Skeletal muscle cell (primary cell): ENCODE measurements at regions not wholly inside any gene's neighbourhood (a gene's known extent, or its start where the extent isn't known, plus 50 kb on each side); places are given as distances from the start of the nearest gene placed in this dataset.
"Not testable (repeated sequence)": the region's sequence is repeated elsewhere in the genome, so short reads cannot be mapped to it uniquely, and the experiment has no call there.

ENCODE experiments used
- DNase-seq: peaks from one replicate; pipeline ENCODE4 v3.0.0-alpha.2; 2010; ENCODE audit warnings: low read depth
- H3K4me3 ChIP-seq: 2 replicates; pipeline ENCODE4 v1.5.1; 2011; ENCODE audit warnings: low read depth, mild to moderate bottlenecking, control low read depth, low read length, moderate library complexity

DNA sequence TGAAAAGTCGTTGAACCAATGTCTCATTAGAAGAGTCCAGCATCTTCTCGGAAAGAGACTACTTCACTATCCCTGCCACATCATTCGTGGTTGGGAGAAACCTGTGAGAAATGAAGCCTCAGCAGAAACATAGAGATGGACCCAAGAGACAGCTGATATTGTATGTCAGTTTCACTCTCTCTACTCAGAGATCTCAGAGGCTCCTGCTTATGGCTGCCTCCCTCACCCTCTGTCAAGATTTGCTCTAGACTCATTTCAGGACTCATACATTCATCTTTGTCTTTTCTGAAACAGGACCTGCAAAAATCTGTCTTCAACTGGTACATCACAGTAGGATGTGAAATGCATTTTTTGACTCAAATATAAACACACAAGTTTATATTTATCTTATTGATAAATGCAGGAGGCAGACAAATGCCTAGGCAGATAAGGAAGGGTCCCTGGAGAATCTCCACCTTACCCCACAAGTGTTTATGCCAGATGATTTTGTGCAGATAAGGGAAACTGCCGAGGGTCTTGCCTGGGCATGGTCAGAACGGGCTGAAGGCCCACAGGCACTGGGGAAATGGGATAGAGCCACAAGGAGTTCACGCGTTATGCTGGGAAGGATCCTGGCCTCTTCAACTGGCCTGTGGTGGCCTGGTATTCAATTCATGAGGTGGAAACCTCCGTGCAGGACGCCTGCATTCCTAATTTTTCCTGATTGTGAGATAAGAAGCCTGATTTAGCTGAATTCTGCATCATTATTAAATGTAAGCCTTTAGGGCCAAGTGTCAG is 1834.0 kb upstream of the PCDH20 start:
- no peak for DNase-seq
- no peak overlapping the region for H3K4me3 ChIP-seq

- not testable (repeated sequence) for DNase-seq, H3K4me3 ChIP-seq
Measured at GRCh38 chr13:63236667-63237396, 1821.2 kb upstream of the PCDH20 start.

DNA sequence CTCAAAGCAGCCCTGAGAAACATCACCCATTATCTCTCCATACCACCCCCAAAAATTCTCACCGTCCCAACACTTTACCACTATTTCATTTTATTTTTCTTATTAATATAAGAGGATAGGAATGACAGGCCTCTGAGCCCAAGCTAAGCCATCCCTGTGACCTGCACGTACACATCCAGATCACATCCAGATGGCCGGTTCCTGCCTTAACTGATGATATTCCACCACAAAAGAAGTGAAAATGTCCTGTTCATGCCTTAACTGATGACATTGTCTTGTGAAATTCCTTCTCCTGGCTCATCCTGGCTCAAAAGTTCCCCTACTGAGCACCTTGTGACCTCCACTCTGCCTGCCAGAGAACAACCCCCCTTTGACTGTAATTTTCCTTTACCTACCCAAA is 1802.9 kb upstream of the PCDH20 start:
- DNase-seq, H3K4me3 ChIP-seq: not testable (repeated sequence)

DNA sequence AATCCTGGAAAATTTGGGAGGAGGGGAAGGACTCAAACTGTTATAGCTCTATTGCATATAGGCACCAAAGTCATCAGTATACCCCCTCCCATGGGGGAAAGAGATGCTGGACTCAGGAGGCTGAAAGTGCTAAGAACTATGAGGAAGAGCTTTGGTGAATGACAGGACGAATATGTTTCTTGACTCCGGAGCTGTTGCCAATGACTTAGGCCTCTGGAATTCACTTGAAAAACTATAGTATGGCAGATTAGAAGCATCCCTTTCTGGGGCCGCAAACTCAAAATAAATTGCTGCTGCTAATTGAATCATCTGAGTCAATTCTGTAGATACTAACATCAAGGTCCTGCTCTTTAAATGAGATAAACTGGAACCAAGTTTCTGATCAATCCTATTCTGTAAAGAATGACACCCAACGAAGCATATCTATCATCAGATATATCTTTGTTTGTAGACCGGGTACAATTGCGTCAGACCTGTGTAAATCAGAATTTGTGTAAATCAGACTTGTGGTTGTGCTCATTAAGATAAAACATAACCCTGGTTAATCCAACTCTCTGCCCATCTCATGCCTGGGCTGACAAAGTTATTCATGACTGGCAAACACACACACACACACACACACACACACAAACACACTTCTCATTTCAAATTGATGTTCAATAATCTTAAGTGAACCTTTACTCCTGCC is 1793.8 kb upstream of the PCDH20 start:
- no peak for DNase-seq
- H3K4me3 ChIP-seq: no peak overlapping the region

DNA sequence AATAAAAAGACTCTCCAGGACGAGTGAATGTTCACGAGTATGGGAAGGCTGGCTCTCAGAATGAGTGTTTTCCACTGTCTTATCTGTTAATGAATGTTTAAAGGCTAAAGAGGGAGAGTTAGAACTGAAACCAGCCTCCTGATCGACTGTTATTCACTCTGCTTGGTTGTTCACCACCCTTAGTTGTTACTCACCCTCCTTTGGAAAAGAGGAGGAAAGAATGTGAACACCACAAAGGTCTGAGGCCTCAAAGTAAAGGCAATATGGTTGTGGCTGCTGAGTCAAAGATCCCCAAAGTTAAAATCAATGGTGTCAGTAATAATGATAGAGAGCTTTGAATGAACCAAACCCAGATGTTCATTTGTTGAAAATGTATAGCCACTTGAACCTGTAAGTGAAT is 1793.2 kb upstream of the PCDH20 start:
- no peak for DNase-seq
- H3K4me3 ChIP-seq: no peak overlapping the region

DNA sequence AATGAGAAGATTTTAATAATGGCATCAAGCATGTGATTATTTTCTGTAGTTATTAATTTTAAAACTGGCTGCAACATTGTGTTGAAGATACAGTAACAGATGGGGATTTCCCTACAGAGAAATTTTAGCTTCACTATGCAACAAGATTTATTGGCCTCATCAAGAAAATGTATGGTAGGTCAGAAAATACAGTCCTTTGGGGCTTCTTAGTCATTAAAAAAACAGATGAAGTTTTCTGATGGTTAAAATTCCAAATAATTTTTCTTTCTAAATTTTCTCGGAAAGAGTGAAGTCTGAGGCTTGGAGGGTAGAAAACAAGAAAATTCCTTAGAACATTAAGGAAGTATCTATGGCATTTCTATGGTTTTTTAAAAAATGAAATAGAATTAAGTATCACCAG is 1790.8 kb upstream of the PCDH20 start:
- DNase-seq: peak; percentile 35
- no peak overlapping the region for H3K4me3 ChIP-seq

DNA sequence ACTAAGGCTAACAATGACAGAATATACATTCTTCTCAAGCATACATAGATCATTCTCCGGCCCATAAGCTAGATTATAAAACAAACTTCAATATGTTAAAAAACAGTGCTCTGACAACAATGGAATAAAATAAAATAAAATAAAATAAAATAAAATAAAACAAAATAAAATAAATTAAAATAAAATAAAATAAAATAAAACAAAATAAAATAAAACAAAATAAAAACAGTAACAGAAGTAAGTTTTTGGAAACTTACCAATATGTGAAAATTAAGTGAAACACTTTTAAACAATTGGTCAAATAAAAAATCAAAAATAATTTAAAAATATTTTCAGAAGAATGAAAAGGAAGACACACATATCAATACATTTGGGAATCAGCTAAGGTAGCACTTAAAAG is 1785.8 kb upstream of the PCDH20 start:
- H3K4me3 ChIP-seq: no peak overlapping the region
- no peak for DNase-seq

DNA sequence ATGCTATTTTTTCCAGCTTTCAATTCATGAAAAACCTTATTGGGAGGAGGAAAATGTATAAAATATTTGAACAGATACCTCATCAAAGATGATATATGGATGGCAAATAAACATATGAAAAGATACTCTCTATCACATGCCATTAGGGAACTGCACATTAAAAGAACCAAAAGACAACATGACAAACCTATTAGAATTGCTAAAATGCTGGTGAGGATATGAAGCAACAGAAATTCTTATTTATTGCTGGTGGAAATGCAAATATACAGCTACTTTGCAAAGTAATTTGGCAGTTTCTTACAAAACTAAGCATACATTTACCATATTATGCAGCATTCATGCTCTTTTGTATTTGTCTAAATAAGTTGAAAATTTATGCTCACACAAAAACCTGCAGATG is 1783.9 kb upstream of the PCDH20 start:
- no peak overlapping the region for H3K4me3 ChIP-seq
- no peak for DNase-seq

- H3K4me3 ChIP-seq: no peak overlapping the region
- DNase-seq: peak; percentile 57
Measured at GRCh38 chr13:63198071-63198470, 1782.4 kb upstream of the PCDH20 start.

DNA sequence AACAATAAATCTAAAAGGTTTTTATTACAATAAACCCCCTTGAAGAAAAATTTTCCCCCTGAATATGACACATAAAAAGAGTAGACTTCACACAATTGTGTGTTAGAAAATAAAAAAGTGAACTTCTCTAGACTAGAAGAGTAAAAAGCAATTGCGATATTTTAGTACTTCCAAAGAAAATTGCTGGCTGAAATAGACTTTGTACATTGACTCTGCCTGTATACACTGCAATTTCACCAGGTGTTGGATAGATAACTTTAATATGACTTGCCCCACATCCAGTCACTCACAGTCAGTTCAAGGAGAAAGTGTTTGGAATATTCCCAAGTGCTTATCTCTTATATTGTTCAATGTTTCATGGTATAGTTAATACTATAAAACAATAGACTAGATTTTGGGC is 1780.1 kb upstream of the PCDH20 start:
- DNase-seq: no peak

DNA sequence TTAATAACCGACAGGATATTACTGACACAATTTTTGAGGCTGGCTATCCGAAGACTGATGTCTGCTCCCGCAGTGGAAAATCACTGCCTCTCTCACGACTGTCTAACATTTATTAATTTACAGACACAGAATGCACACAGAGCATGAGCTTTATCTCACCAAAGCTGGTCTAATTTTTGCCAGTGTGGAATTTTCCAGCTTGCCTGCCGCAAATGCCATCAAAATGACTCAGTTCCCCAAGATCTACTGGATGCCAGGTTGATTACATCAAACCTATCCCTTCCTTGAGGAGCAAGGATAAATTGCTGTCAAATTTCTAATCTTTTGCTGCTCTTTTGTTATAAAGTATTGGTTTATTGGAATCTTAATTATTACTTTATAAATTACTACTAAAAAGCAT is 1775.1 kb upstream of the PCDH20 start:
- no peak overlapping the region for H3K4me3 ChIP-seq
- DNase-seq: no peak

More for the DNA sequence above, 1780.1 kb upstream of the PCDH20 start:
- no peak overlapping the region for H3K4me3 ChIP-seq

DNA sequence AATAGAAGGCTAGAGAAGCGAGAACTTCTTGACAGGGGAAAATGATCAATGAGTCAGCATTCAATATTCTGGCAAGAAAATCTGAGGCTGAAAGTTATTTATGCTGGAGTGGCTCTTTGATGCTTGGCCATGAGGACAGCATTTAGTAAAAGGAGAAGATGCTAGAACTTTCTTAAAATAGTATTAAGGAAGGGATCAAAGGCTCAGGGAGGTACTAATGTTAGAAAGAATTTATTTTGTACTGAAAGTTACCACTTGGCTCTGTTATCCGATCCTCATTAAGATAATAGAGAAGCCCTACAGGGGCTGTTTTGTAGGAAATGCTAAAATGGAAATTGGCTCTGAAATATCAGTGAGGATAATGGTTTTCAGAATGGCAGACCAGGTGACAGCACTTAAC is 1774.6 kb upstream of the PCDH20 start:
- no peak overlapping the region for H3K4me3 ChIP-seq
- no peak for DNase-seq

DNA sequence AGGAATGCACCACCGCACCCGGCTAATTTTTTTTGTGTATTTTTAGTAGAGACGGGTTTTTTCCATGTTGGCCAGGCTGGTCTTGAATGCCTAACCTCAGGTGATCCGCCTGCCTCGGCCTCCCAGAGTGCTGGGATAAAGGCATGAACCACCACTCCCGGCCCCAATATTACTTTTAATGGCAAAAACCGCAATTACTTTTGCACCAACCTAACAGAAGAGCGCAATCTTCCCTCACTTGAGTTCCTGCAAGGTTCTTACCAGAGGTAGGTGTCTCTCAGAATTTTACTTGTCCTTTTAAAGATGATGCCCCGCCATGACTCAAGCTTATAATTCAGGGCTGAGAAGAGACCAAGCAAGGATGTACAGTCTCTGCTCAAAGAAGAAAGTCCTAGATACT is 1774.1 kb upstream of the PCDH20 start:
- H3K4me3 ChIP-seq: no peak overlapping the region
- DNase-seq: no peak

DNA sequence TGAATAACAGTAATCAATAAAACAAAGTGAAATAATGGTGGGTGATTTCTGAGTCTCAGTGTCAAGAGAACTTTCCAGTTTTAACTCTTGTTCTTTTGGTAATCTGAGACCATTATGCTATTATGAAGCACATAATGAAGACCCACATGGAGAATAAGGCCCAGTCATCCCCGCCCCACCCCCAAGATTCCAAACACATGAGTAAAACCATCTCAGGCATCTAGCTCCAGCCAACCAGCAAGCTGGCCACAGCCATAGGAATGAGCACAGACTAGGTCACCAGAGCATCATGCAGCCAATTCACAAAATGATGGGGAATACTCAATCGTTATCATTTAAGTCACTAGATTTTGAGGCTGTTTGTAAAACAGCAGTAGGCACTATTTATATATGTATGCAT is 1769.0 kb upstream of the PCDH20 start:
- peak; percentile 67 for DNase-seq
- no peak overlapping the region for H3K4me3 ChIP-seq

- no peak overlapping the region for H3K4me3 ChIP-seq
- DNase-seq: no peak
Measured at GRCh38 chr13:63175536-63175935, 1759.9 kb upstream of the PCDH20 start.

- no peak overlapping the region for H3K4me3 ChIP-seq
- DNase-seq: no peak
Measured at GRCh38 chr13:63167699-63168337, 1752.2 kb upstream of the PCDH20 start.

DNA sequence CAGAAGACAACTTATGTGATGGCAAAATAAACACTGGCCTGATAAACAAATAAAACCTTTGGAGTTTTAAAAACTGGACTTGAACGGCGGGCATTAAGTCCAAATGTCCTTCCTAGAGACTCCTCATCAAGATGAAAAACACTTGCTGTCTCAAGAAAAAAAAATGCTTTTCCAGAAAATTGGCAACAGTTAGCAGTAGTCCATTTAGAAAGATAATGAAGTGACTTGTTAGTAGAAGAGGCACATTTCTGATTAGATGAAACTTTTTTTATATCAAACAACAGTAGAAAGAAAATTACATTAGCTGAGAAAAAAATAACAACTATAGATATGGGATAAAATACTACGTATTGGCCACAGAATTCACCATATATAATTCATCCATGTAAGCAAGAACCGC is 1750.7 kb upstream of the PCDH20 start:
- DNase-seq: no peak

DNA sequence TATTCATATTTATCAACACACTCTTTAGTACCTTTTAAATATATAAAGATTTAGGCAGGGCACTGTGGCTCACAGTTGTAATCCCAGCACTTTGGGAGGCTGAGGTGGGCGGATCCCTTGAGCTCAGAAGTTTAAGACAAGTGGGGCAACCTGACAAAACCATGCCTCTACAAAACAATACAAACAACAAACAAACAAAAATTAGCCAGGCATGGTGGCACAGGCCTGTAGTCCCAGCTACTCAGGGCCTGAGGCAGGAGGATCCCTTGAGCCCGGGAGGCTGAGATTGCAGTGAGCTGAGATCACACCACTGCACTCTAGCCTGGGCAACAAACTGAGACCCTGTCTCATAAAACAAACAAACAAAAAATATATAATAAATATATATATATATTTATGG is 1748.3 kb upstream of the PCDH20 start:
- no peak for DNase-seq
- no peak overlapping the region for H3K4me3 ChIP-seq

More for the DNA sequence above, 1750.7 kb upstream of the PCDH20 start:
- H3K4me3 ChIP-seq: no peak overlapping the region

- DNase-seq: peak; percentile 7
Measured at GRCh38 chr13:63161219-63161618, 1745.6 kb upstream of the PCDH20 start.

DNA sequence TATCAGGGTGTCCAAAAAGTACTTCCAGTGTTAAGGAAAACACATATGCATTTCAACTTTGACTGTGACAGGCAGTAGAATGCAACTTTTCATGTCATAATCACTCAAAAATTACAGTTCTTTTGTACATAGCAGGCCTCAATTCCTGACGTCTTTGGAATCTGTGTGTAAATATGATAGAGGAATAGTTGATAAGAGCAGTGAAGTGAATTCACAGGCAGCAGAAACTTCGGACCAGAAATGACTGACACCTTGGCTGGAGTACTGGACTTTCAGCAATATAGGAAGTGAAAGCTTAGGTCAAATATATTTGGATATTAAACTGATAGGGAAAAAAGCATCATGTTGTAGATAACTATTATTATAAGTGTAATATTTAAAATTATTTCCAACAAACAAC is 1741.2 kb upstream of the PCDH20 start:
- H3K4me3 ChIP-seq: no peak overlapping the region
- DNase-seq: no peak

More at GRCh38 chr13:63161219-63161618, 1745.6 kb upstream of the PCDH20 start:
- H3K4me3 ChIP-seq: no peak overlapping the region
